ACC112 (cell line): ENCODE measurements at regions not wholly inside any gene's neighbourhood (a gene's known extent, or its start where the extent isn't known, plus 50 kb on each side); places are given as distances from the start of the nearest gene placed in this dataset.
"Not testable (repeated sequence)": the region's sequence is repeated elsewhere in the genome, so short reads cannot be mapped to it uniquely, and the experiment has no call there.

Source experiments
- H2AFZ ChIP-seq: fragments of 200-600 bp; sonication (generic); one replicate; pipeline ENCODE4 v1.6.0; 2017; ENCODE audit warnings: antibody characterized with exemption, low read length; ENCODE audit not compliant: unreplicated experiment
- H3K27ac ChIP-seq: fragments of 200-600 bp; sonication (generic); 2 replicates; pipeline ENCODE4 v1.5.1; 2014; ENCODE audit warnings: low read depth, mild to moderate bottlenecking, antibody characterized with exemption, low read length, moderate library complexity
- H3K27me3 ChIP-seq: fragments of 200-600 bp; sonication (generic); 2 replicates; pipeline ENCODE4 v1.6.1; 2014; ENCODE audit warnings: mild to moderate bottlenecking, antibody characterized with exemption, low read length, moderate library complexity, mixed read lengths; ENCODE audit not compliant: insufficient read depth
- H3K36me3 ChIP-seq: fragments of 200-600 bp; sonication (generic); 2 replicates; pipeline ENCODE4 v1.6.1; 2016; ENCODE audit warnings: mild to moderate bottlenecking, antibody characterized with exemption, low read length, moderate library complexity, mixed read lengths; ENCODE audit not compliant: insufficient read depth
- H3K4me1 ChIP-seq: fragments of 200-600 bp; sonication (generic); one replicate; pipeline ENCODE4 v1.6.1; 2016; ENCODE audit warnings: low read length, mixed read lengths; ENCODE audit not compliant: insufficient read depth, unreplicated experiment, control insufficient read depth
- H3K4me3 ChIP-seq: fragments of 200-600 bp; sonication (generic); 2 replicates; pipeline ENCODE4 v1.5.1; 2014; ENCODE audit warnings: mild to moderate bottlenecking, low read depth, low read length
- H3K79me2 ChIP-seq: fragments of 200-600 bp; sonication (generic); one replicate; pipeline ENCODE4 v1.6.0; 2016; ENCODE audit warnings: low read length; ENCODE audit not compliant: control insufficient read depth, unreplicated experiment, insufficient read depth

DNA sequence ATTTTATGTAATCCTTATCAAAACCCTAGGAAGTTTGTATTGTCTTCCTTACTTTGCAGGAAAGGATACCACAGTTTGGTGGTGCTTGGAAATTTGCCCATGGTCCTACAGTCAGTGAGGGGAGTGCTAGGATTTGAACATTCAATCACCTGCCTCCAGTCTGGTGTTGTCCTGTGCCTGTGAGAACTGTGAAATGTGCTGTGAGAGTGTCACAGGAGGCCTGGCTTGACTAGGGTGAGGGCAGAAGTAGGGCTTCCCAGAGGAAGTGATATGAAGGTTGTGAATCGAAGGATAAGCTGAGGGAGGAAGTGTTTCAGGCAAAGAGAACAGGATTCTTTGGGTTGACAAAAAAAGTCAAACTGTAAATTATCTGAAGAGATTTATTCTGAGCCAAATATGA is 424.4 kb downstream of the TMEM135 start:
- Histone ChIP-seq H3K27ac (no peak overlapping the region), H3K27me3 (peaks cover 15% of the 10 kb centered on the region; the same call in 1 of the 2 replicates), H3K4me1 (no peaks in the 10 kb centered on the region), H3K36me3 (no peaks in the 10 kb centered on the region), H2AFZ (no peak overlapping the region), H3K4me3 (no peak overlapping the region), H3K79me2 (no peaks in the 10 kb centered on the region)

GRCh38 chr11:87460842-87461637 is 423.3 kb downstream of the TMEM135 start:
- peaks cover 15% of the 10 kb centered on the region; the same call in 1 of the 2 replicates for H3K27me3 ChIP-seq
- H3K4me1 ChIP-seq: no peaks in the 10 kb centered on the region
- no peaks in the 10 kb centered on the region for H3K79me2 ChIP-seq
- H3K4me3 ChIP-seq: no peak overlapping the region
- no peak overlapping the region for H3K27ac ChIP-seq
- no peaks in the 10 kb centered on the region for H3K36me3 ChIP-seq
- no peak overlapping the region for H2AFZ ChIP-seq

- no peaks in the 10 kb centered on the region for H3K4me1 ChIP-seq
- H3K27ac ChIP-seq: no peak overlapping the region
- H2AFZ ChIP-seq: no peak overlapping the region
- no peaks in the 10 kb centered on the region for H3K36me3 ChIP-seq
- no peaks in the 10 kb centered on the region for H3K79me2 ChIP-seq
- peaks cover 15% of the 10 kb centered on the region; the same call in 1 of the 2 replicates for H3K27me3 ChIP-seq
- no peak overlapping the region for H3K4me3 ChIP-seq
These were observed 422.5 kb downstream of the TMEM135 start for GRCh38 chr11:87460279-87460678.

GRCh38 chr11:87459351-87459750 is 421.6 kb downstream of the TMEM135 start:
- Histone ChIP-seq H3K4me1 (no peaks in the 10 kb centered on the region), H2AFZ (no peak overlapping the region), H3K4me3 (no peak overlapping the region), H3K79me2 (no peaks in the 10 kb centered on the region), H3K27me3 (peaks cover 15% of the 10 kb centered on the region; the same call in 1 of the 2 replicates), H3K36me3 (no peaks in the 10 kb centered on the region), H3K27ac (no peak overlapping the region)

GRCh38 chr11:87456499-87456898 is 418.8 kb downstream of the TMEM135 start:
- no peaks in the 10 kb centered on the region for H3K79me2 ChIP-seq
- H3K36me3 ChIP-seq: no peaks in the 10 kb centered on the region
- H3K27me3 ChIP-seq: peaks cover 8% of the 10 kb centered on the region; the same call in 1 of the 2 replicates
- H2AFZ ChIP-seq: no peak overlapping the region
- peaks cover 5% of the 10 kb centered on the region for H3K4me1 ChIP-seq
- no peak overlapping the region for H3K27ac ChIP-seq
- H3K4me3 ChIP-seq: no peak overlapping the region

DNA sequence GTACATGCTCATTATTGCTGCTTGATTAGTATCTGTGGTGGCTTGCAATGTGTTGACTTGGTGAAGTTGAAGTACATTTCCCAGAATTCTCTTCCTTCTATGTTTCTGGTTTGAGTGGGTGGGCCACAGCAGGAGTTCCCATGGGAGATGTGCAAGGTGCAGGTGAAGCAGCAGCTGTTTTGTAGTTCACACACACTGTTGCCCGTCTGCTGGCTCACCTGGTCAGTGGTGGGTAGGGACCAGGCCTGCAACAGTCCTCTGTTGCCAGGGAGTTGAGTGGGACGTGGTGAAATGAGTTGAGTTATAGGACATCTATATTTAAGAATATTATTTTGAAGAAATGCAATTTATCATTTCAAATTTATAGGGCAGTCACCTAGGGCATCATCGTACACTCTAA is 417.4 kb downstream of the TMEM135 start:
- H2AFZ ChIP-seq: no peak overlapping the region
- H3K27ac ChIP-seq: no peak overlapping the region

GRCh38 chr11:87454241-87454640 is 416.5 kb downstream of the TMEM135 start:
- Histone ChIP-seq H3K4me1 (peaks cover 5% of the 10 kb centered on the region), H2AFZ (no peak overlapping the region), H3K27me3 (peaks cover 4% of the 10 kb centered on the region; the same call in 1 of the 2 replicates), H3K4me3 (no peak overlapping the region), H3K36me3 (no peaks in the 10 kb centered on the region), H3K27ac (no peak overlapping the region), H3K79me2 (no peaks in the 10 kb centered on the region)

More for the DNA sequence above, 417.4 kb downstream of the TMEM135 start:
- no peaks in the 10 kb centered on the region for H3K79me2 ChIP-seq
- H3K27me3 ChIP-seq: peaks cover 8% of the 10 kb centered on the region; the same call in 1 of the 2 replicates
- H3K36me3 ChIP-seq: no peaks in the 10 kb centered on the region
- peaks cover 5% of the 10 kb centered on the region for H3K4me1 ChIP-seq
- no peak overlapping the region for H3K4me3 ChIP-seq

DNA sequence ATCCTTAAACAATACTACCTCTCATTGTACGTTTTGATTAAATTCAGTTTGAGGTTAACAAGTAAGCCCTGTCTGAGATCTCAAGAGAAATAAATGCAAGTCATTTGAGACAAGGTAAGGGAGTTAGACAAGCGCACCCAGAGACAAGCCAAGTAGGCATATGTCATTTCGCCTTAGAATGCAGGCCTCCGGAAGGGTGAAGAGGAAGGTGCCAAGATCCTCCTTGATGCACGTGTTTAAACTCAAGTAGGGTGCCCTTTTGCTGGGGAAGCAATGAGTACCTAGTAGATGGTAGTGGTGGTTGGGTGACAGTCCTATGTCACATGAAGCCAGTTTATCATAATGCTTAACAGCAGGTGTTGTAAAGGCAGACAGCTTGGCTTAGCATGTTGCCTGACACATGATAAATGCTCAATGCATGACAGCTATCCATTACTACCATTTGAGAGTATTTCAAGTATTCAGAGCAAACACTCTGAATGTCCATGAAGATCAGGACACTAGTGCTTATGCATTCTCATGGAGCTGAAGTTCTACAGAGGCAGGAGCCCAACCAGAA is 415.9 kb downstream of the TMEM135 start:
- no peak overlapping the region for H3K4me3 ChIP-seq

GRCh38 chr11:87452025-87452424 is 414.3 kb downstream of the TMEM135 start:
- not testable (repeated sequence) for H3K27ac ChIP-seq, H3K4me1 ChIP-seq, H2AFZ ChIP-seq, H3K4me3 ChIP-seq, H3K79me2 ChIP-seq, H3K27me3 ChIP-seq, H3K36me3 ChIP-seq

More for the DNA sequence above, 415.9 kb downstream of the TMEM135 start:
- no peaks in the 10 kb centered on the region for H3K79me2 ChIP-seq
- no peak overlapping the region for H3K27ac ChIP-seq
- H2AFZ ChIP-seq: no peak overlapping the region
- H3K27me3 ChIP-seq: no peaks in the 10 kb centered on the region
- peaks cover 5% of the 10 kb centered on the region for H3K4me1 ChIP-seq
- H3K36me3 ChIP-seq: no peaks in the 10 kb centered on the region

GRCh38 chr11:87451395-87451794 is 413.7 kb downstream of the TMEM135 start:
- Histone ChIP-seq H2AFZ (no peak overlapping the region), H3K27ac (no peak overlapping the region), H3K27me3 (no peaks in the 10 kb centered on the region), H3K4me3 (no peak overlapping the region), H3K4me1 (peaks cover 5% of the 10 kb centered on the region), H3K79me2 (no peaks in the 10 kb centered on the region), H3K36me3 (no peaks in the 10 kb centered on the region)

DNA sequence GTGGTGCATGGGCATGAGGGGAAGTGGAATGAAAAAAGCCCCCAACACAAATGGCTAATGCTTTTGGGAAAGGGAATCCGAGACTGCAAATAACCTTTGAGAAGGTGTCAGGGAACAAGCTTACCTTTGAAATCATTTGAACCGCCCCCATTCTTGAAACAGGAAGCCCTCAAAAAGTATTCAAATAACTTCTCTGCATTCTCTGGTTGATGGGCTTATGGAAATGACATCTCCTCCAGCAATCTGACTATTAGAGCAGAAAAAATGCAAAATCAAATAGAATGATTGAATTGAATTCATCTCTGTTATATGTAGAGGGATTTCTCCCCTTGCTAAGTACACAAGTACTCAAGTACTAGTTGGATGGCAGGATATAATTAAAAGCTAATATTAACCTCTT is 409.9 kb downstream of the TMEM135 start:
- Histone ChIP-seq H3K4me3 (no peak overlapping the region), H3K79me2 (no peaks in the 10 kb centered on the region), H2AFZ (no peak overlapping the region), H3K27ac (no peak overlapping the region), H3K36me3 (no peaks in the 10 kb centered on the region), H3K4me1 (peaks cover 12% of the 10 kb centered on the region), H3K27me3 (no peaks in the 10 kb centered on the region)
